Panc1 (cell line): ENCODE measurements at regions not wholly inside any gene's neighbourhood (a gene's known extent, or its start where the extent isn't known, plus 50 kb on each side); places are given as distances from the start of the nearest gene placed in this dataset.

ENCODE experiments used
- ATAC-seq: fragments of 200-7000 bp; cut with Tn5 transposase; 2 replicates; pipeline ENCODE4 v1.9.1; 2020; ENCODE audit warnings: mild to moderate bottlenecking, moderate library complexity
- BruUV-seq: library from RNA; stranded (reverse); fragments of 400-500 nt; replicated peaks from 2 replicates; lab custom pipeline; 2021; lab: Mats Ljungman, UMichigan
- CTCF ChIA-PET: fragments of 300-600 bp; sonication (Branson Sonifier 250); formaldehyde crosslinking; loops from one replicate; lab custom pipeline; 2022; ENCODE audit warnings: antibody characterized with exemption; lab: Charles Lee
- POLR2A ChIA-PET: fragments of 300-600 bp; sonication (Branson Sonifier 250); formaldehyde crosslinking; loops from one replicate; lab custom pipeline; 2022; ENCODE audit warnings: antibody characterized with exemption; lab: Charles Lee
- DNase-seq: peaks from one replicate; pipeline ENCODE4 v3.0.0-alpha.2; 2010; ENCODE audit warnings: low read depth, low spot score
- H3K27ac ChIP-seq: 2 replicates; pipeline ENCODE4 v1.5.1; 2011; ENCODE audit warnings: mild to moderate bottlenecking, low read length, inconsistent platforms
- H3K27me3 ChIP-seq: fragments of 200-500 bp; sonication (Bioruptor generic); 2 replicates; pipeline ENCODE4 v1.6.0; 2014; ENCODE audit warnings: low read length, inconsistent platforms; ENCODE audit not compliant: control insufficient read depth, insufficient read depth
- H3K36me3 ChIP-seq: fragments of 200-500 bp; sonication (Bioruptor generic); 2 replicates; pipeline ENCODE4 v1.5.1; 2014; ENCODE audit warnings: inconsistent platforms, mild to moderate bottlenecking, low read length, moderate library complexity; ENCODE audit not compliant: control insufficient read depth, insufficient read depth
- H3K4me1 ChIP-seq: 2 replicates; pipeline ENCODE4 v1.5.1; 2011; ENCODE audit warnings: inconsistent platforms, mild to moderate bottlenecking, low read length, moderate library complexity; ENCODE audit not compliant: control insufficient read depth, insufficient read depth
- H3K4me3 ChIP-seq, 2 experiments: 2 replicates each; pipeline ENCODE4 v1.5.1; 2011 to 2012; ENCODE audit warnings: low read depth in 2 of 2, low read length in 2 of 2, mild to moderate bottlenecking in 2 of 2, inconsistent platforms in 1 of 2, moderate library complexity in 1 of 2
- H3K9me3 ChIP-seq: fragments of 200-500 bp; sonication (Bioruptor generic); 2 replicates; pipeline ENCODE4 v1.5.1; 2014; ENCODE audit warnings: low read depth, mild to moderate bottlenecking, inconsistent platforms, low read length, moderate library complexity; ENCODE audit not compliant: control insufficient read depth, insufficient read depth
- CTCF ChIP-seq: fragments of 450-650 bp; IDR thresholded peaks from 2 replicates; pipeline ENCODE4 v1.5.1; 2017; ENCODE audit warnings: mild to moderate bottlenecking
- POLR2AphosphoS5 ChIP-seq: IDR thresholded peaks from 2 replicates; pipeline ENCODE4 v1.6.1; 2012; ENCODE audit warnings: mild to moderate bottlenecking, low read depth, low read length, moderate library complexity
- REST ChIP-seq, 2 experiments: IDR thresholded peaks; 2 replicates each; pipeline ENCODE4 v1.6.1; 2011 to 2012; ENCODE audit warnings: low read depth in 2 of 2, control low read depth in 1 of 2, low read length in 1 of 2, mild to moderate bottlenecking in 1 of 2, moderate library complexity in 1 of 2; ENCODE audit not compliant: insufficient read depth in 1 of 2
- SIN3A ChIP-seq: IDR thresholded peaks from 2 replicates; pipeline ENCODE4 v1.6.1; 2012; ENCODE audit warnings: low read depth, mild to moderate bottlenecking, low read length, moderate library complexity, borderline replicate concordance; ENCODE audit not compliant: insufficient read depth
- TCF7L2 ChIP-seq: IDR thresholded peaks from 2 replicates; pipeline ENCODE4 v1.6.1; 2011; ENCODE audit warnings: mild to moderate bottlenecking, low read depth, low read length, inconsistent platforms
- in situ Hi-C: cut with HindIII; loops from 2 replicates; pipeline ENCODE4 v1.10.0; 2016; ENCODE audit warnings: low sequenced_read_pairs, low pct_unique_long_range_greater_than_20kb
- intact Hi-C: fragments of 100-400 bp; cut with micrococcal nuclease; formaldehyde crosslinking; loops from one replicate; pipeline ENCODE4 v1.10.0; 2022; ENCODE audit not compliant: unreplicated experiment

GRCh38 chr2:19187323-19188020, 171.0 kb downstream of the OSR1 start:
- ChIA-PET CTCF (no interaction called here), POLR2A (no interaction called here)
- DNase-seq (no peak), ATAC-seq (no peak)
- no peaks in the 10 kb centered on the region for H3K9me3 ChIP-seq
- BruUV-seq = no TSS peak
- H3K4me1 ChIP-seq = no peaks in the 10 kb centered on the region
- H3K27me3 ChIP-seq = no peaks in the 10 kb centered on the region
- TF ChIP-seq TCF7L2 (no peak), SIN3A (no peak), CTCF (no peak), REST (IDR thresholded peaks at IDR 0.05; ENCODE audit: insufficient read depth in 1 of 2, low read depth in 2 of 2, low read length in 1 of 2) (no peak), POLR2AphosphoS5 (no peak)
- in situ Hi-C loops (no loop called here), intact Hi-C loops (no loop called here)
- no peak overlapping the region for H3K27ac ChIP-seq
- no peak overlapping the region for H3K4me3 ChIP-seq
- H3K36me3 ChIP-seq = no peaks in the 10 kb centered on the region

- DNase-seq (no peak), ATAC-seq (no peak)
- ChIA-PET CTCF (no interaction called here), POLR2A (no interaction called here)
- H3K4me3 ChIP-seq = no peak overlapping the region
- no TSS peak for BruUV-seq
- intact Hi-C loops (no loop called here), in situ Hi-C loops (no loop called here)
- no peaks in the 10 kb centered on the region for H3K9me3 ChIP-seq
- TF ChIP-seq CTCF (no peak), SIN3A (no peak), TCF7L2 (no peak), REST (IDR thresholded peaks at IDR 0.05; ENCODE audit: insufficient read depth in 1 of 2, low read depth in 2 of 2, low read length in 1 of 2) (no peak), POLR2AphosphoS5 (no peak)
- no peaks in the 10 kb centered on the region for H3K4me1 ChIP-seq
- no peaks in the 10 kb centered on the region for H3K27me3 ChIP-seq
- no peaks in the 10 kb centered on the region for H3K36me3 ChIP-seq
- H3K27ac ChIP-seq = no peak overlapping the region
Measured at GRCh38 chr2:19185086-19185485, 173.3 kb downstream of the OSR1 start.
